Chondrocyte (in vitro differentiated cells): ENCODE measurements at regions not wholly inside any gene's neighbourhood (a gene's known extent, or its start where the extent isn't known, plus 50 kb on each side); places are given as distances from the start of the nearest gene placed in this dataset.
"Not testable (repeated sequence)": the region's sequence is repeated elsewhere in the genome, so short reads cannot be mapped to it uniquely, and the experiment has no call there.

Experiments used
- DNase-seq: peaks from one replicate; pipeline ENCODE4 v3.0.0; 2021; ENCODE audit warnings: mixed read lengths, low spot score
- H3K27ac Mint-ChIP-seq: one replicate; pipeline ENCODE4 v1.8.0; 2021; ENCODE audit warnings: mild to moderate bottlenecking, moderate library complexity, mixed read lengths; ENCODE audit not compliant: unreplicated experiment
- H3K27me3 Mint-ChIP-seq: 2 replicates; pipeline ENCODE4 v1.8.0; 2021; ENCODE audit warnings: low read depth, mixed read lengths
- H3K36me3 Mint-ChIP-seq: 2 replicates; pipeline ENCODE4 v1.8.0; 2021; ENCODE audit warnings: low read depth, mixed read lengths
- H3K4me1 Mint-ChIP-seq: 2 replicates; pipeline ENCODE4 v1.8.0; 2021; ENCODE audit warnings: low read depth, mild to moderate bottlenecking, mixed read lengths
- H3K4me3 Mint-ChIP-seq: one replicate; pipeline ENCODE4 v1.8.0; 2021; ENCODE audit warnings: mild to moderate bottlenecking, moderate library complexity, mixed read lengths; ENCODE audit not compliant: unreplicated experiment
- H3K9me3 Mint-ChIP-seq: 2 replicates; pipeline ENCODE4 v1.8.0; 2021; ENCODE audit warnings: low read depth, mixed read lengths
- TF ChIP-seq, protein P1 (sequence below): fragments of 200-600 bp; sonication (generic); IDR thresholded peaks from 2 replicates; pipeline ENCODE4 v1.5.0; 2021; ENCODE audit warnings: antibody characterized with exemption, mild to moderate bottlenecking, moderate library complexity

DNA sequence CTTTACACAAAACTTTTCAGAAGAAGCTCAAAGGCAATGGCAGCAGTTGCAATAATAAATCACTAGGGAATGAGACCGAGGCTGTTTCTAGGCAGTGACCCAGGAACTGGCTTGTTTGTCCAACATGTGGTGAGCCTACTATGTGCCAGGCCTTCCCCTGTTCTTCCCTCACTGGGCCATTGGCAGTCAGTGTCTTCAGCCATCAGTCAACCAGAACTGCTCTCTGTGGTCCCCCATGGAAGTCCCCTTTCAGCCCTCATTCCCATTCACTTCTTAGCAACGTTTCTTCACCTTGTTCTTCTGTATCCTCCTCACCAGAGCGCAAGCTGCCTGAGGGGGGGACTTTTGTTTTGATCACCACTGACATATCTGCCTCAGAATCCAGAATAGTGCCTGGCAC lies 274.1 kb downstream of the RRAGC start:
- peaks cover 50% of the 10 kb centered on the region for H3K4me1 Mint-ChIP-seq
- no peak overlapping the region for H3K27ac Mint-ChIP-seq
- no peaks in the 10 kb centered on the region for H3K27me3 Mint-ChIP-seq
- H3K9me3 Mint-ChIP-seq, result peaks cover 20% of the 10 kb centered on the region
- no peaks in the 10 kb centered on the region for H3K36me3 Mint-ChIP-seq
- no peak overlapping the region for H3K4me3 Mint-ChIP-seq
- no peak for DNase-seq
- TF ChIP-seq, protein P1, sequence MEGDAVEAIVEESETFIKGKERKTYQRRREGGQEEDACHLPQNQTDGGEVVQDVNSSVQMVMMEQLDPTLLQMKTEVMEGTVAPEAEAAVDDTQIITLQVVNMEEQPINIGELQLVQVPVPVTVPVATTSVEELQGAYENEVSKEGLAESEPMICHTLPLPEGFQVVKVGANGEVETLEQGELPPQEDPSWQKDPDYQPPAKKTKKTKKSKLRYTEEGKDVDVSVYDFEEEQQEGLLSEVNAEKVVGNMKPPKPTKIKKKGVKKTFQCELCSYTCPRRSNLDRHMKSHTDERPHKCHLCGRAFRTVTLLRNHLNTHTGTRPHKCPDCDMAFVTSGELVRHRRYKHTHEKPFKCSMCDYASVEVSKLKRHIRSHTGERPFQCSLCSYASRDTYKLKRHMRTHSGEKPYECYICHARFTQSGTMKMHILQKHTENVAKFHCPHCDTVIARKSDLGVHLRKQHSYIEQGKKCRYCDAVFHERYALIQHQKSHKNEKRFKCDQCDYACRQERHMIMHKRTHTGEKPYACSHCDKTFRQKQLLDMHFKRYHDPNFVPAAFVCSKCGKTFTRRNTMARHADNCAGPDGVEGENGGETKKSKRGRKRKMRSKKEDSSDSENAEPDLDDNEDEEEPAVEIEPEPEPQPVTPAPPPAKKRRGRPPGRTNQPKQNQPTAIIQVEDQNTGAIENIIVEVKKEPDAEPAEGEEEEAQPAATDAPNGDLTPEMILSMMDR, result no peak

GRCh38 chr1:38584448-38585355 lies 274.9 kb downstream of the RRAGC start:
- peaks cover 50% of the 10 kb centered on the region for H3K4me1 Mint-ChIP-seq
- peaks cover 16% of the 10 kb centered on the region for H3K9me3 Mint-ChIP-seq
- peak overlapping the region; percentile 53 for H3K27ac Mint-ChIP-seq
- no peak for DNase-seq
- no peak overlapping the region for H3K4me3 Mint-ChIP-seq
- H3K36me3 Mint-ChIP-seq, result no peaks in the 10 kb centered on the region
- TF ChIP-seq, protein P1, result no peak
- H3K27me3 Mint-ChIP-seq, result no peaks in the 10 kb centered on the region

DNA sequence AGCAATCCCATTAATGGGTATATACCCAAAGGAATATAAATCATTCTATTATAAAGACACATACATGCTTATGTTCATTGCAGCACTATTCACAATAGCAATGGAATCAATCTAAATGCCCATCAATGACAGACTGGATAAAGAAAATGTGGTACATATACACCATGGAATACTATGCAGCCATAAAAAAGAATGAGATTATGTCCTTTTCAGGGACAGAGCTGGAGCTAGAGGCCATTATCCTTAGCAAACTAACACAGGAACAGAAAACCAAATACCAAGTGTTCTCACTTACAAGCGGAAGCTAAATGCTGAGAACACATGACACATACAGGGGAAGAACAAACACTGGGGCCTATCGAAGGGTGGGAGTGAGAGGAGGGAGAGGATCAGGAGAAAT lies 276.3 kb downstream of the RRAGC start:
- not testable (repeated sequence) for DNase-seq, H3K27me3 Mint-ChIP-seq, H3K36me3 Mint-ChIP-seq, H3K4me3 Mint-ChIP-seq, H3K27ac Mint-ChIP-seq
- peaks cover 16% of the 10 kb centered on the region for H3K9me3 Mint-ChIP-seq
- H3K4me1 Mint-ChIP-seq, result peaks cover 40% of the 10 kb centered on the region

DNA sequence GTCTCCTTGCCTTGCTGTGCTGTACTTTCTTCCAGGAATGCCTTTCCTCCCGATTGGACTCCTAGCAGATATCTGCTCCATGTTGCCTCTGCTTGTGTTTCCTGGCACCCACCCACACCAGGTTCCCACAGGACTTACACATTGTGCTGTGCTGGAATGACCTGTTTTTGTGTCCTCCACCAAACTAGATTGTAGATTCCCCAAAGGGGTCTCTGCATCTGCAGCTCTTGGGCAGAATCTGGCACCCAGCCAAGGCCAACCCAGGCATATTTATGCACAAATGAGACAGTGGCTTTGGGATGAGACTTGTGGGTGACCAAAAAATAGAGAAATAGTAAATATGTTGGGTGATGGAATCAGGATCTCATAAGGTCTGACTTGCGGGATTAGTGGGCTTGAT lies 278.2 kb downstream of the RRAGC start:
- no peak for DNase-seq
- peaks cover 35% of the 10 kb centered on the region for H3K4me1 Mint-ChIP-seq
- peaks cover 2% of the 10 kb centered on the region for H3K27me3 Mint-ChIP-seq
- H3K4me3 Mint-ChIP-seq, result no peak overlapping the region
- no peak overlapping the region for H3K27ac Mint-ChIP-seq
- no peaks in the 10 kb centered on the region for H3K36me3 Mint-ChIP-seq
- H3K9me3 Mint-ChIP-seq, result peaks cover 16% of the 10 kb centered on the region
- TF ChIP-seq, protein P1, result no peak

- Mint-ChIP-seq H3K4me1 (peaks cover 27% of the 10 kb centered on the region), H3K36me3 (no peaks in the 10 kb centered on the region), H3K27ac (no peak overlapping the region), H3K9me3 (peaks cover 12% of the 10 kb centered on the region), H3K27me3 (peaks cover 2% of the 10 kb centered on the region), H3K4me3 (no peak overlapping the region)
- TF ChIP-seq, protein P1, result no peak
- DNase-seq, result no peak
These were observed 279.0 kb downstream of the RRAGC start for GRCh38 chr1:38580594-38580993.

- no peaks in the 10 kb centered on the region for H3K36me3 Mint-ChIP-seq
- peaks cover 2% of the 10 kb centered on the region for H3K27me3 Mint-ChIP-seq
- peaks cover 12% of the 10 kb centered on the region for H3K4me1 Mint-ChIP-seq
- no peak for DNase-seq
- no peak overlapping the region for H3K4me3 Mint-ChIP-seq
- H3K27ac Mint-ChIP-seq, result no peak overlapping the region
- TF ChIP-seq, protein P1, result no peak
- H3K9me3 Mint-ChIP-seq, result peaks cover 11% of the 10 kb centered on the region
These were observed 280.5 kb downstream of the RRAGC start for GRCh38 chr1:38579056-38579455.
